GM18498 (cell line): ENCODE measurements at regions not wholly inside any gene's neighbourhood (a gene's known extent, or its start where the extent isn't known, plus 50 kb on each side); places are given as distances from the start of the nearest gene placed in this dataset.

Experiments used
- ATAC-seq: cut with Tn5 transposase; IDR thresholded peaks from one replicate; pipeline ENCODE4 v1.9.1; 2021; ENCODE audit warnings: mild to moderate bottlenecking, moderate library complexity; ENCODE audit not compliant: unreplicated experiment

DNA sequence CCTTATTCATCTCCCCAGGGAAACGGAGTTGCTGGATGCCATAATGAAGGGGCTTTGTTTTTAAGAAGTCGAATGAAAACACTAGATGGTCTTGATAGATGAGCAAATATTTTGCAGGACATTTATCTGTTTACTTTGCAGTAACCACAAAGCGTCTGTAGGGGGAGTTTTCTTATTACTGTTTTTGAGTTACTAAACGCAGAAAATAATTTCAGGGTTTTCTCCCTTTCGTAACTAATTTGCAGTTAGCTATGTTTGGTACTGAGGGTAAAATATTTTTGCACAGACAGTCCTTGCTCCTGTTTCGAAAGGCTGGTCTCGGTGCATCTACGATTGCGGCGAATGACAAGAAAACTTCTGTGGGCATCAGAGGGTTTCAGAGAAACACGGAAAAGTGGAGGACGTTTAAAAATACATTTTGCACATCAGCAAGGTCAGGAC lies 505.6 kb upstream of the MKI67 start:
- ATAC-seq: no peak

DNA sequence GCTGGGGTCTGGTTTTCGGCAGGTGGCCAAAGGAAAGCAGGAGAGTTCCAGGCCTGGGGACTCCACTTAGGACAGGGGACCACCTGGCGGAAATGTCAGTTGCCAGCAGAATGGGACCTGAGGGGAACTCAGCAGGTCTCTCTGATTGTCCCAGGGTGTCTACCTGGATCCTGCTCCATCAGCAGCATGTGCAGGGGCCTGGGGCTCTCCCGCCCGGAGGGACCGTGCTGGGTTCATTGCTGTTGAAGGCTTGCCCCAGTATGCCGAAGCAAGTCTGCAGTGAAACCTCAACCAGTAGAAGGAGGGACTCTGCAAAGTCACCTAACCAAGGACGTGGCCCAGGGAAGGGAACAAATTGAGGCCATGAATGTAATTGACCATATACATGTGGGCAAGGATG lies 506.5 kb upstream of the MKI67 start:
- no peak for ATAC-seq

DNA sequence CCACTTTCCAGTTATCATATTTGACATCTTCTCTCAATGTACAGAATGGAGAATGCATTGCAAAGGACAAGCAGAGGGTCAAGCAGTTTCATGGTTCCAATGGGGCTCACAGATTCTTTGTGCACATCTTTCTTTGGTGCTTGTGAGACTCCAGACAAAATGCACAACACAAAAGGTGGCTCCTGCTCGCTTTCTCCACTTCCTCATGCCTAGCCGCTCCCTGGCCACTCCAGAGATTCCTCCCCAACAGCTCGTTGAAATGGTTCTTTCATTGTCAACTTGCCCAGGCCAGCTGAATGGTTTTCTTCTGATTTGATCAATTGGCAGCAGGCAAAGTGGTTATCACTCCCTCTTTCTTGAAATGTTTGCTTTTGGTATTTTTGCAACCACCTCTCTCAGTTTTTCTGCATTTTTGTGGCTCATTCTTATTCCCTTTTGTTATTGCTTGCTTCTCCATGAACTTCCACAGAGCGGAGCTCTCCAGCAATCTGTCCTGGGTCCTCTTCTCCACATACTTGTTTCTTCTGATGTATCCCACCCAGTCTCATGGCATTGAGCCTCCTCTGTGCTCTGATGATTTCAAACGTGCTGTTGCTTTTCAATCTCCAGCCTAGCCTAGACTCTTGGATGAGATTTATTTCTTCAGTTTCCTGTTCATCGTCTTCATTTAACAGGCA lies 507.8 kb upstream of the MKI67 start:
- ATAC-seq: no peak

DNA sequence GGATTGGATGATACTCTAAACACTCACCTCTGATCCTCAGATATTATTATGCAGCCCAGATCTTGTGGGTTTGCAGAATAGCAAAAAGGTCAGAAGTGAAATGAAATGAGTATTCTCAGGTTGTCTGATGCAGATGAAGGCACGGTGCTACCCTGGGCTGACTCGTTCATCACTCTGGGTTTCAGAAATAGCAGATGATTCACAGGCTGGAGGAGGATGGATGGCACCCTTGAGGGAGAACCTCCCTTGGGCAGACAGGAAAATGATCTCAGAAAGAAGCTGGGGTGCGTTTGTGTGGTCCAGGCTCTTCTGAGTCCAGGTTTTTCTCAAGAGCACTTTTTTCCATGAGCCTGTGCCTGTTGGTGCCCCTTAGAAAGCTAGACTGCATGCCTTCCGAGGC lies 515.8 kb upstream of the MKI67 start:
- no peak for ATAC-seq

DNA sequence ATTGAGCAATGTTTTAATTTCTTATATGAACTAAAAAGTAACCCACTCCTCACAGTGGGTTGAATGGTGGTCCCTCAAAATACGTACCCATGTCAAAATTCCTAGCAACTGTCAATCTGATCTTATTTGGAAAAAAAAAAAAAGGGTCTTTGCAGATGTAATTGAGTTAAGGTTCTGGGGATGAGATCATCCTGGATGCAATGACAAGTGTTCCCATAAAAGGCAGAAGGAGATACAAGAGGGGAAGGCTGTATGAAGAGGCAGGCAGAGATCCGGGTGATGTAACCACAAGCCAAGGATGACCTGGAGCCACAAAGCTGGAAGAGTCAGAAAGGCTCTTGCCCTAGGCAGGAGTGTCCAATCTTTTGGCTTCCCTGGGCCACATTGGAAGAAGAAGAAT lies 516.3 kb upstream of the MKI67 start:
- ATAC-seq: no peak

DNA sequence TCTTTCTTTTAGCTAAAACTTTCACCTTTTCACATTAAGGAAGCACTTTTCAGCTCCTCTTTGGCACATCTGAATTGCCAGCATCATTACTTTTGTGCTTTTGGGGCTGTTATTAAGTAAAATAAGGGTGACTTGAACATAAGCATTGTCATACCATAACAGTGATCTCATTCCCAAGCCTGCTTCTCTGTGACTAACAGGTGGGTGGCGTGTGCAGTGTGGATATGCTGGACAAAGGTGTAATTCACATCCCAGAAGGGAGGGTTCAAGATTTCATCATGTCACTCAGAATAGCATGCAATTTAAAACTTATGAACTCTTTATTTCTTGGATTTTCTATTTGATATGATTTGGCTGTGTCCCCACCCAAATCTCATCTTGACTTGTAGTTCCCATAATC lies 517.4 kb upstream of the MKI67 start:
- ATAC-seq: no peak

DNA sequence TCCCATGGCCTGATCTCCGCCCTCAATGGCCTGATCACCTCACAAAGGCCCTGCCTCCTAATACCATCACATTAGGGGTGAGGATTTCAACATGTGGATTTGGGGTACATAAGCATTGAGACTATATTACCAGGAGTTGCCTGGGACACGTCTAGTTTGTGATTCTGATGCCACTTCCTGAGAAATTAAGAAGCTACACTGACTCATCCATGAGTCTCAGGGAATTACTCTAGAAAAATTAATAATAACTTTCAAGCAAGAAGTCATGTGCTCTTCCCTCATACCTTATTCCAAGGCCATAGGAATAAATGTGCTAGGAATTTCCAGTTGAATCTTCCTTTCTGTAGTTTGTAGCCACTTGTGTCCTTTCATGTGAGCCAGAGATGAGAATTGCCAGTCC lies 519.3 kb upstream of the MKI67 start:
- ATAC-seq: no peak

DNA sequence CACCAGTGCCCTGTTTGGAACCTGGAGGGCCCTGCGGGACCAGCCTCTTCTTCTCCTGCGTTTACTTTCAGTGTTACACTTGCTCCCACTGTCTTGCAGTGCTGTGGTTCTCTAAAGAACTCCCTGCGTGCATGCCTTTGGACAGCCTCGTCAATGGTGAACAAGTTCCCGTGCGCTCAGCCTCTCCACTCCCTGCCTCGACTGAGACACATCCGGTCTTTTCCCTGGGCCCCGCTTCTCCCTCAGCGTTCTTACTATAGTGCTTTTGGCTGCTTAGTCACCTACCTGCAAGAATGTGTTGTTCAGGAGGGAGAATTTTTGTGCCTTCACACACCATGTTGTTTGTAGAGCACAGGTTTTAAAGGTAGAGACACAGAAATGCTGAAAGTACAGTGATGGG lies 520.7 kb upstream of the MKI67 start:
- ATAC-seq: no peak

DNA sequence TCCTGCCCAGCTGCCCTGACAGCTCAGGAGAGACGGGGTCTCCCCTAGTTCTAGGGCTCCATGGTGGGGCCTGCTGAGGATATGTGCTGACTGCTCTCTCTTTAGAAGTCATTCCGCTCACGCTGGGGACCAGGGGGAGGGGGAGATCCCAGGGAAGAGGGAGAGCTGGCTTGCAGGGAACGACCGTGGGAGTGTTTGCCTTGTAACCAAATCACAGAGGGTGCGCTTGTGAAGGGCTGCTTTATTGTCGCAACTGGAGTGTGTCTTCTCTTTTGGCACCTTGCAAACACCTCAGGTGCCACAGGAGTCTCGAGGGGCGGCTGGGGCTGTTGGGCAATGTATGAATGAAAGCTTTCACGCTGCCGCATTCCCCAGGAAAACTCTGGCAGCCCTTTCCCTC lies 531.3 kb upstream of the MKI67 start:
- no peak for ATAC-seq

DNA sequence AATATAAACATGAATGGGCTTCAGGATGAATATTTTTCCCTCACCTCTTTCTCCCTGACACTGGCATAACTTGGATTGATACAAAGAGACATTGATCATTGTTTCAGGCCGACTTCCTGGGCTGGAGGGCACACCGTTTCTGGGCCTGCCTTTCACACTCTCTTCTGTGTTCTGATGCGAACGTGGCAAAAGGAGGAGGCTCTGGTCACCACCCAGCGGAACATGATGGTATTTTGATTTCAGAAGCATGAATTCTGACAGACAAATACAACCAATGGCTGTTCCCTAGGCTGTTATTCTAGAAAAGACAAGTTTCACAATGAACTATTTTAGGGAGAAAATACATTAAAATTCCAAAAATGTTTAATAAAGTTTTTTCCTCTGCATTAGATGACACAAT lies 534.5 kb upstream of the MKI67 start:
- no peak for ATAC-seq

DNA sequence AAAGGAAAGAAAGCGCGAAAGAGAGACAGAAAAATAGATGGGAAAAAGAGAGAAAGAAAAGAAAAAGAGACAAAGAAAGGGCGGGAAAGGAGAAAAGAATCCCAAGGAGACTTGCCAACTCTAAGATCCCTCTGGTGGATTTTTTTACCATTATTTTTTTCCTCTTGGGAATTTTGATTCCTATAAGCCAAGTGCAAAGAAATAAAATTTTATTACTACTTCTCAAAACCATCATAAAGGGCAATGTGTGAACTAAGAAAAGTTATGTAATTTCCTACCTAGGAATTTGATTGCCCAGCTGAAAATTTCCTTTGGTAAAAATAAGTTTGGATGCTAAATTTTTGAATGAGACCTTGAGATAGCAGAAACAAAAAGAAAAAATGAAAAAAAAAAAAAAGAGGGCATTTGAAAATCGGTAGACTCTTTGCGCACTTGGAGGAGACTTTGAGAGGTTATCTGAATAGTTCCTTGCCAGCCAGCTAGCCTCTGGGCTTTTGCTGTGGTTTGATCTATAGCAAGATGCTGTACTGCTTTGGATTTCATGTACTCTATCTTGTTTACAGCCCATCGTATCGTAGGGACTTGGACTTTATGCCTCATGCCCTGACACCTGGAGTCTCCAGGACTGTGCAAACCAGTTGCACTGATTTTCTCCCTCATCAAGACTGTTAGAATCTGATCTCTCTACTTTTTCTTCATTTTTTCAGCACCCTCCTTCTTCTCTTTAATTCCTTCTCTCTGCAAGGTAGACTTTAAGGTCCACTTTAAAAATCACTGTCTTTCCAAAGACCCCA lies 535.4 kb upstream of the MKI67 start:
- no peak for ATAC-seq

DNA sequence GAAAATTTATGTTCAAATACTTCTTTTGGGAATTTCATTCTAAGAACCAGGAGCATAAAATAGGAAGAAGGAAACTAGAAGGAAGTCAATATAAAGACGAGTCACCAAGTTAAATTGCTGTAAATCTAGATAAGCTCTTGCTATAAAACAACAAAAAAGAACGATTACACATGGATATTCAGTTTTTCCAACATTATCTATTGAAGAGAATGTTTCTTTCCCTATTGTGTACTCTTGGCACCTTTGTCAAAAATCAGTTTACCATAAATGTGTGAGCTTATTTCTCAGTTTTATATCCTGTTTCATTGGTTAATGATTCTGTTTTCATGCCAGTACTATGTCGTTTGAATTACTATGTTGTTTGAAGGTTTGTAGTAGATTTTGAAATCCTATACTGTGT lies 536.3 kb upstream of the MKI67 start:
- no peak for ATAC-seq

DNA sequence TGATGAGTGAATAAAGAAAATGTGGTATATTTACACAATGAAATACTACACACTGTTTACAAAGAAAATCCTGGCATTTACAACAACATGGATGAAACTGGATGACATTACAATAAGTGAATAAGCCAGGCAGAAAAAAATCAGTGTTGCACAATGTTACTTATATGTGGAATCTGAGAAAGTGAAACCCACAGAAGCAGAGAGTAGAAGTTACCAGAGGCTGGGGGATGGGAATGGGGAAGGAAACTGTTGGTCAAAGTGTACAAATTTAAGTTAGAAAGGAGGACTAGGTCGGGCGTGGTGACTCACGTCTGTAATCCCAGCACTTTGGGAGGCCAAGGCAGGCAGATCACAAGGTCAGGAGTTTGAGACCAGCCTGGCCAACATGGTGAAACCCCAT lies 538.5 kb upstream of the MKI67 start:
- ATAC-seq: no peak

DNA sequence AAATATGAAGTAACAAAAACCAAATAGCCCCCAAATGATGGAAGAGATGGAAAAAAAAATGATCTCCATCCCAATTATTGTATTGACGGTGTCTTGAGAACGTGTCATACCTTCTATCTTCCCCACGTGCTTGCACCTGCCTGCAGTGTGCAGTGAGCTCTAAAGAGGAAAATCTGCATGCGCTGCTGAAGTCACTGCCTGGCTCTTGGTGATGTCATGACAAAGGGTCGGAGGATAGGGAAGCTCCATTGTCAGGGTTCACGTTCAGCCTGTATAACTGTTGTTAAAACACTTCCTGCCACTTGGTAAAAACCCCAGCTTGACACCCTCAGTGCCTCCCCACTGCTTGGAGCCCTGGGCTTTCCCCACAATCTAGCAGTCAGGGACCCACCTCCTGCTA lies 549.2 kb upstream of the MKI67 start:
- ATAC-seq: no peak

DNA sequence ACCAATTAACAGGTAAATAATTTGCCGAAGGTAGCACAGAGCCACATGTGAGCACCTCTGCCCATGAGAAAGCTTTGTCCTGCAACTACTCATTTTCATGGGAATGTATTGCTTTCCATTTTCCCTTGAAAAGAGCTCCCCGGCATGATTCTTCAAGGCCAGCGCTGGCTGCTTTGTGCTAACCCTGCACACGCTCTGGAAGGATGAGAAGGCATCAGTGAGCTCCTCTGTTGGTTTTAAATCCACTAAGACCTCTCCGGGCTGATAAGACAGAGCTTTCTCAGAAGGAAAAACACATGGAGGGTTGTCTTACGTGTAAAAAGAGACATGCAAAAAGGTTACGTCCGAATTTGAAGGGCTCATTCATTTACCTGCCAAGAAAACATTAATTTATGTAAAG lies 553.9 kb upstream of the MKI67 start:
- ATAC-seq: no peak

DNA sequence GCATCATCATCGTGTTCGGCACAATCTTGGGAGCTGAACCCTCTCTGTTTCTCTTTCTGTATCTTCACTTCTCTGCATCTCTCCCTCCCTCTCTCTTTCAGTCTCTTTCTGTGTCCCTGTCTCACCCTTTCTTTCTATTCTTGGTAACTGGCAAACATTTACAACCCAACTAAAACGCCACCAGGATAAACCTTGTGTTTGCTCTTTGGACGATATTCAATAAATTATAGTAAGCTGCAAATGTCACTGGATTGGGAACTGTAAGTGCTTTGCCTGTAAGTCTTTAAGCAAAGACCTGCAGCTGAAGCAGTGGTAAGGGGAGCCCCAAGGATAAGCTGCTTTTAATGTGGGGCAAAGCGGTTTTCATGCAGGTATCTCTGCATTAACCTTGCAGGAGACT lies 558.0 kb upstream of the MKI67 start:
- ATAC-seq: no peak

DNA sequence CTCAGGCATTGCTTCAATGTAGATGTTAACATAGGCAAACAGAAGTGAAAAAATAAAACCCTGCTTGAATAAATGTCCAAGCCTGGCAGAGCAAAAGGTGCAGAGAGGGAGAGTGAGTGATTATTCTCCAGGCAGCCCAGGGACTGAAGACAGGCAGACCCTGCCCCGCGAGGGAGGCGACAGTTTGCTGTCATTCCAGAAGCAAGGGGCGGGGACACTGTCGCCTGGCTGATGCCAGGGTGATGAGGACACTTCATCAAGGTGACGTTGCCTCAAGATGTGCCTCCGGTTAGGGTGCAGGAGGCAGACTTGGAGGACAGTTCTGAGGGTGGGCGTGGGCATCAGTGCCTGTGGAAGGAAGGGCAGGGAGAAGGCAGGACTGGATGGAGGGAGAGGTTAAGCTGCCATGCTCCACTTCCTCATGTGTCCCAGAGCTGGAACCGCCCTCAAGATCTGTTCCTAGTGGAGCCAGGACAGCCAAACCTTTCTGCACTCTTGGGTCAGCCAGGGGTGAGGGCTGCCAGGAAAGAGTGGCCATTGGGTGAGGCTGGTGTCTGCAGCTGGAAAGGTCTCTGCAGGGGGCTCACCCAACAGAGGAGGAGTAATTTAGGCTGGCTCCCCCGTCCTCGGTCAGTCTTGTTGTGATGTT lies 560.5 kb upstream of the MKI67 start:
- no peak for ATAC-seq

DNA sequence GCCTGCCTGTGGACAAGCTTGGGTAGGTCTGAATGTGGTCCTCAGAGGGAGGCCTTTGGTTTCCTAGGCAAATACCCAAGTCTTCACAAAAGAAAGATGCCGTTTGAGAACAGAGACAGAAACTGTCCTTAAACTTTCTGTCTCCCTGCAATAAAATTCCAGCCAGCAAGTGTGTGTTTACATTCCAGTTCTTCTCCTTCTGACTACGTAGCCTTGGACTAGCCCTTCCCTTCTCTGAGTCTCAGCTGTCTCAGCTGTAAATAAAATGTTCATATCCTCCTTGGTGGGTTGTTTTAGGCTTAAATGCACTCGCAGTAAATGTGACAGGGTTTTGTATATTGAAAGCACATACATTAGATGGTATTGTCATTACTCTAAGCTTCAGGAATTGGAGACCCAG lies 561.2 kb upstream of the MKI67 start:
- no peak for ATAC-seq

DNA sequence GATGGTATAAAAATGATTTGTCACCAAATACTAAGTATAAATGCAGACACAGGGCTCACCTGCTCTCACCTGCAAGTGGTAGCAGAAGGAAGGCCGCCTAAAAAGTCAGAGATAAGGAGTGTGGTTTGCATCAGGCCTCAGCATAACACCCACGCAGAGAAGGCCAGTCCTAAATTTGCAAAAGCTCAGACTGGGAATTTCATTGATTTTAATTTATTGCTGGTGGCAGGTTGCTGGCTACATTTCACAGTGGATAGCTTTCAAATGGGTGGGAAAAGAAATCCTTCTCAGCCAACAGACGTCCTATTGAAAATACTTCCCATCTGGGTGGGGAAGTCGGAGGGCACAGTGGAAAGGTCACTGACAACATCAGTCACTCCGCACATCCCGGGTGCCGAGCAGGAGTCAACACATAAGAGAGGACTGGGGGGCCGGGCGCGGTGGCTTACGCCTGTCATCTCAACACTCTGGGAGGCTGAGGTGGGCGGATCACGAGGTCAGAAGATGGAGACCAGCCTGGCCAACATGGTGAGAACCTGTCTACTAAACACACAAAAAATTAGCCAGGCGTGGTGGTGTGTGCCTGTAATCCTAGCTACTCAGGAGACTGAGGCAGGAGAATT lies 561.8 kb upstream of the MKI67 start:
- no peak for ATAC-seq

DNA sequence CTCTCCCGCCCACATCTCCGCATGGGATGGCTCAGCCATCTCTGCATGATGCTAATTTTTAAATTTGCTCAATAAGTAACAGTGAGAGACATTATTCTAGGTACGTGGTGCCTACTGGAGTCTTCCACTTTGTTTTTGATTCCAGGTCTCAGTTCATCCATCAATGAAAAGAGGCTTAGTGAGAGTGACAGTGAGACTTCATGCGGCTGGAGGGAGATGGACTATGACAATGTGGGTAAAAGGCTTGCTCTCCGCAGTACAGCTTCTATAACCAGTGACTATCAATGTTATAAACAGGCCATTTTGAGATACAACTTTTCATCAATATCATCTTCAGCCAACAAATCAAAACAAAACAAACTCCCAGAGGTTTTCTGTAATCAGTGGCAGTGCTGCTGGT lies 563.4 kb upstream of the MKI67 start:
- ATAC-seq: no peak

DNA sequence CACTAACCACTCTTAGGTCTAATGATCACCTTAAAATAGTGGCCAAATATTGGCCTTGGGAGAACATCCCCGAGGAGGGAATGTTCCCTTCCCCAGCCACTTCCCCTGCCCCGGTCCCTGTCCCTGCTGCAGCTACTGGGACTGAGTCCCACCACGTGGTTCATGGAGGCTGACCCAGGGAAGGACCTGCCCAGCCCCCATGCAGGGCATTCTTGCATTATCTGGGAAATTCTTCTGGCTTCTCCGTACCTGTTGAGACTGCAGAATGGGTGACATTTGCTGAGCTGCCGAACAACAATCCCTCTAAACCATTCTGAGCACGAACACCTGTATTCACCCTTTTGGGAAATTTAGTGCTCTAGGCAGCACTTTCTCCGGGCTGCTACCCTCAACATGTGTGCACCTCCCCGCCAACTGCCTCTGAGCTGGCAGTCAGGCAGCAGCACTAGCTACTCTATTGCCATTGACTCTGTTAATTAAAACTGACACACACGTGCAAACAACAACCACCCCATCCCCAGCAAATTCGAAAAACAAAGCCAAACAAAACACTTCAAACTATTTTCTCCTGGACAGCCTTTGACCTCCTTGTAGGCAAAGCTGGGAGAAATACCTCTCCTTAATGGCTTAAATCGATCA lies 567.4 kb upstream of the MKI67 start:
- ATAC-seq: no peak
